Endothelial cell of umbilical vein (primary cell): ENCODE measurements at regions not wholly inside any gene's neighbourhood (a gene's known extent, or its start where the extent isn't known, plus 50 kb on each side); places are given as distances from the start of the nearest gene placed in this dataset.

Experiments used
- BruUV-seq: library from RNA; stranded (reverse); fragments of 400-500 nt; replicated peaks from 2 replicates; lab custom pipeline; 2021; lab: Mats Ljungman, UMichigan
- CTCF ChIA-PET: fragments of 300-600, 350-600 bp; sonication (Branson Sonifier 250); formaldehyde crosslinking; loops from one replicate; lab custom pipeline; 2021; ENCODE audit warnings: antibody characterized with exemption, inconsistent platforms; lab: Charles Lee
- POLR2A ChIA-PET: fragments of 300-600, 350-600 bp; sonication (Branson Sonifier 250); formaldehyde crosslinking; loops from one replicate; lab custom pipeline; 2021; ENCODE audit warnings: antibody characterized with exemption, inconsistent platforms; lab: Charles Lee
- DNase-seq: peaks from one replicate; pipeline ENCODE4 v3.0.0-alpha.2; 2011; ENCODE audit warnings: low read depth, low spot score
- FAIRE-seq: peaks from 2 replicates; lab custom pipeline; 2011; peaks lifted over from hg19 to GRCh38; lab: Jason Lieb, UNC
- H2AFZ ChIP-seq: 2 replicates; pipeline ENCODE4 v1.6.0; 2012; ENCODE audit warnings: low read depth, low read length, control low read depth, inconsistent platforms
- H3K27ac ChIP-seq: 2 replicates; pipeline ENCODE4 v1.5.1; 2011; ENCODE audit warnings: low read depth, mild to moderate bottlenecking, control low read depth, low read length, moderate library complexity; ENCODE audit not compliant: insufficient read depth
- H3K27me3 ChIP-seq, 2 experiments: 2 replicates each; pipeline versions ENCODE4 v1.6.0 to v1.6.1; 2011; ENCODE audit warnings: low read length in 2 of 2, mixed read lengths in 1 of 2; ENCODE audit not compliant: control insufficient read depth in 2 of 2, insufficient read depth in 2 of 2
- H3K36me3 ChIP-seq, 2 experiments: 2 replicates in 1 of 2; 3 replicates in 1 of 2; pipeline ENCODE4 v1.5.1; 2011; ENCODE audit warnings: low read length in 2 of 2, mild to moderate bottlenecking in 1 of 2, moderate library complexity in 1 of 2; ENCODE audit not compliant: control insufficient read depth in 2 of 2, insufficient read depth in 2 of 2; ENCODE audit errors: extremely low read depth in 1 of 2
- H3K4me1 ChIP-seq: 3 replicates; pipeline ENCODE4 v1.5.1; 2011; ENCODE audit warnings: mild to moderate bottlenecking, low read length; ENCODE audit not compliant: control insufficient read depth, insufficient read depth; ENCODE audit errors: extremely low read depth
- H3K4me2 ChIP-seq: 2 replicates; pipeline ENCODE4 v1.6.1; 2011; ENCODE audit warnings: low read length, control low read depth, mixed read lengths; ENCODE audit not compliant: insufficient read depth
- H3K4me3 ChIP-seq, 3 experiments: fragments of 200-600 bp in 1 of 3; sonication (generic), shearing (Covaris generic) in 1 of 3; replicated peaks in 1 of 3; 2 replicates each; pipeline ENCODE4 v1.5.1; 2011 to 2016; ENCODE audit warnings: control low read depth in 3 of 3, low read length in 3 of 3, mild to moderate bottlenecking in 2 of 3, inconsistent platforms in 1 of 3, low read depth in 1 of 3, moderate library complexity in 1 of 3; ENCODE audit not compliant: insufficient read depth in 1 of 3
- H3K79me2 ChIP-seq: 2 replicates; pipeline ENCODE4 v1.6.0; 2012; ENCODE audit warnings: low read length, inconsistent platforms; ENCODE audit not compliant: control insufficient read depth, insufficient read depth
- H3K9ac ChIP-seq: replicated peaks from 2 replicates; pipeline ENCODE3; 2011; ENCODE audit warnings: low read length, control low read depth; ENCODE audit not compliant: insufficient read depth; ENCODE audit errors: extremely low read depth
- H3K9me1 ChIP-seq: replicated peaks from 3 replicates; pipeline ENCODE4 v1.6.0; 2011; ENCODE audit warnings: mild to moderate bottlenecking, low read length; ENCODE audit not compliant: control insufficient read depth, insufficient read depth; ENCODE audit errors: extremely low read depth
- H3K9me3 ChIP-seq: replicated peaks from 2 replicates; pipeline ENCODE4 v1.5.1; 2012; ENCODE audit warnings: low read length, inconsistent platforms; ENCODE audit not compliant: control insufficient read depth, insufficient read depth
- H4K20me1 ChIP-seq: replicated peaks from 2 replicates; pipeline ENCODE3; 2011; ENCODE audit warnings: mild to moderate bottlenecking, low read length; ENCODE audit not compliant: control insufficient read depth, insufficient read depth; ENCODE audit errors: extremely low read depth
- EZH2 ChIP-seq: IDR thresholded peaks from 2 replicates; pipeline ENCODE4 v1.6.1; 2012; ENCODE audit warnings: borderline replicate concordance, low read depth, mild to moderate bottlenecking, moderate library complexity, low read length, inconsistent platforms; ENCODE audit not compliant: severe bottlenecking
- FOS ChIP-seq: IDR thresholded peaks from 2 replicates; pipeline ENCODE4 v1.6.1; 2011; ENCODE audit warnings: mild to moderate bottlenecking, low read length, moderate library complexity, borderline replicate concordance; ENCODE audit not compliant: insufficient read depth
- GATA2 ChIP-seq: IDR thresholded peaks from 2 replicates; pipeline ENCODE4 v1.7.0; 2011; ENCODE audit warnings: low read depth, mild to moderate bottlenecking, moderate library complexity, mixed read lengths, low read length; ENCODE audit not compliant: insufficient read length, insufficient read depth
- JUN ChIP-seq: IDR thresholded peaks from 2 replicates; pipeline ENCODE4 v1.6.1; 2011; ENCODE audit warnings: borderline replicate concordance, low read depth; ENCODE audit not compliant: insufficient read length, insufficient read depth
- MYC ChIP-seq: IDR thresholded peaks from one replicate; pipeline ENCODE4 v1.6.1; 2011; ENCODE audit warnings: mild to moderate bottlenecking, low read depth, low read length
- POLR2A ChIP-seq: IDR thresholded peaks from 2 replicates; pipeline ENCODE4 v1.6.1; 2012; ENCODE audit warnings: low read depth, mild to moderate bottlenecking, control low read depth, low read length
- POLR2AphosphoS5 ChIP-seq: IDR thresholded peaks from 2 replicates; pipeline ENCODE4 v1.6.1; 2012; ENCODE audit warnings: low read depth, mild to moderate bottlenecking, control low read depth, low read length, moderate library complexity; ENCODE audit not compliant: insufficient read depth
- dilution Hi-C: fragments of 300-500 bp; cut with MboI; formaldehyde crosslinking; loops from one replicate; pipeline ENCODE4 v1.15.0; 2019; ENCODE audit warnings: low sequenced_read_pairs; ENCODE audit not compliant: extremely low pct_ligation_motif_present
- intact Hi-C: fragments of 100-400 bp; cut with micrococcal nuclease; formaldehyde crosslinking; loops from one replicate; pipeline ENCODE4 v1.10.0; 2022
- TF ChIP-seq, protein P1 (sequence below): IDR thresholded peaks from 2 replicates; pipeline ENCODE4 v1.6.1; 2011; ENCODE audit not compliant: insufficient read depth, insufficient read length
- TF ChIP-seq, protein P2 (sequence below), 2 donors: IDR thresholded peaks; 1 replicate in 1 of 2; 2 replicates in 1 of 2; pipeline ENCODE4 v1.5.1; 2011; ENCODE audit warnings: low read length in 2 of 2, mild to moderate bottlenecking in 2 of 2, moderate library complexity in 2 of 2, control low read depth in 1 of 2, inconsistent platforms in 1 of 2, low read depth in 1 of 2; ENCODE audit not compliant: insufficient read depth in 1 of 2; ENCODE audit errors: extremely low read depth in 1 of 2

- no peaks in the 10 kb centered on the region for H3K36me3 ChIP-seq
- DNase-seq, result no peak
- FAIRE-seq, result no peak
- no peak overlapping the region for H3K4me3 ChIP-seq
- H3K27me3 ChIP-seq, result no peaks in the 10 kb centered on the region
- H3K9me3 ChIP-seq, result no peaks in the 10 kb centered on the region
- no peak overlapping the region for H3K27ac ChIP-seq
- H3K4me2 ChIP-seq, result no peak overlapping the region
- dilution Hi-C loops, result no loop called here
- no peak overlapping the region for H3K9ac ChIP-seq
- no peaks in the 10 kb centered on the region for H3K79me2 ChIP-seq
- POLR2A ChIA-PET, result no interaction called here
- no TSS peak for BruUV-seq
- CTCF ChIA-PET, result no interaction called here
- no peaks in the 10 kb centered on the region for H3K9me1 ChIP-seq
- no peaks in the 10 kb centered on the region for H4K20me1 ChIP-seq
- intact Hi-C loops, result no loop called here
- no peaks in the 10 kb centered on the region for H3K4me1 ChIP-seq
- TF ChIP-seq POLR2A (no peak), POLR2AphosphoS5 (no peak), JUN (no peak)
- TF ChIP-seq, protein P1, sequence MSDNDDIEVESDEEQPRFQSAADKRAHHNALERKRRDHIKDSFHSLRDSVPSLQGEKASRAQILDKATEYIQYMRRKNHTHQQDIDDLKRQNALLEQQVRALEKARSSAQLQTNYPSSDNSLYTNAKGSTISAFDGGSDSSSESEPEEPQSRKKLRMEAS, result no peak
- TF ChIP-seq, protein P2, sequence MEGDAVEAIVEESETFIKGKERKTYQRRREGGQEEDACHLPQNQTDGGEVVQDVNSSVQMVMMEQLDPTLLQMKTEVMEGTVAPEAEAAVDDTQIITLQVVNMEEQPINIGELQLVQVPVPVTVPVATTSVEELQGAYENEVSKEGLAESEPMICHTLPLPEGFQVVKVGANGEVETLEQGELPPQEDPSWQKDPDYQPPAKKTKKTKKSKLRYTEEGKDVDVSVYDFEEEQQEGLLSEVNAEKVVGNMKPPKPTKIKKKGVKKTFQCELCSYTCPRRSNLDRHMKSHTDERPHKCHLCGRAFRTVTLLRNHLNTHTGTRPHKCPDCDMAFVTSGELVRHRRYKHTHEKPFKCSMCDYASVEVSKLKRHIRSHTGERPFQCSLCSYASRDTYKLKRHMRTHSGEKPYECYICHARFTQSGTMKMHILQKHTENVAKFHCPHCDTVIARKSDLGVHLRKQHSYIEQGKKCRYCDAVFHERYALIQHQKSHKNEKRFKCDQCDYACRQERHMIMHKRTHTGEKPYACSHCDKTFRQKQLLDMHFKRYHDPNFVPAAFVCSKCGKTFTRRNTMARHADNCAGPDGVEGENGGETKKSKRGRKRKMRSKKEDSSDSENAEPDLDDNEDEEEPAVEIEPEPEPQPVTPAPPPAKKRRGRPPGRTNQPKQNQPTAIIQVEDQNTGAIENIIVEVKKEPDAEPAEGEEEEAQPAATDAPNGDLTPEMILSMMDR (IDR thresholded peaks at IDR 0.05; ENCODE audit: extremely low read depth in 1 of 2, insufficient read depth in 1 of 2, low read depth in 1 of 2, low read length in 2 of 2), result no peak
- no peak overlapping the region for H2AFZ ChIP-seq
Observed at GRCh38 chrX:43019021-43019420, 241.1 kb upstream of the PPP1R2C start.

- Histone ChIP-seq H3K27ac (no peak overlapping the region), H3K27me3 (no peaks in the 10 kb centered on the region), H2AFZ (no peak overlapping the region), H3K4me3 (no peak overlapping the region), H4K20me1 (no peaks in the 10 kb centered on the region), H3K9ac (no peak overlapping the region), H3K4me1 (no peaks in the 10 kb centered on the region), H3K36me3 (no peaks in the 10 kb centered on the region), H3K9me1 (no peaks in the 10 kb centered on the region), H3K79me2 (no peaks in the 10 kb centered on the region), H3K9me3 (no peaks in the 10 kb centered on the region), H3K4me2 (no peak overlapping the region)
- dilution Hi-C loops, result no loop called here
- no TSS peak for BruUV-seq
- TF ChIP-seq GATA2, result no peak
- no peak for TF ChIP-seq POLR2A
- TF ChIP-seq FOS, result no peak
- no peak for TF ChIP-seq EZH2
- TF ChIP-seq, protein P1, result no peak
- no peak for TF ChIP-seq POLR2AphosphoS5
- no peak for TF ChIP-seq JUN
- TF ChIP-seq, protein P2 (IDR thresholded peaks at IDR 0.05; ENCODE audit: extremely low read depth in 1 of 2, insufficient read depth in 1 of 2, low read depth in 1 of 2, low read length in 2 of 2), result no peak
- no peak for TF ChIP-seq MYC
- intact Hi-C loops, result no loop called here
- no peak for FAIRE-seq
- CTCF ChIA-PET, result interaction anchor here (1.0 kb wide), 1 partner anchor 9 kb away, joined by 3 read pairs; no protein-coding TSS in a partner anchor
- POLR2A ChIA-PET, result no interaction called here
- DNase-seq, result no peak
Observed at GRCh38 chrX:43025806-43026315, 247.9 kb upstream of the PPP1R2C start.
